ENCODE measurements at regions not wholly inside any gene's neighbourhood (a gene's known extent, or its start where the extent isn't known, plus 50 kb on each side); places are given as distances from the start of the nearest gene placed in this dataset.
"Not testable (repeated sequence)": the region's sequence is repeated elsewhere in the genome, so short reads cannot be mapped to it uniquely, and the experiment has no call there.

GRCh38 chr4:155064934-155065333 lies 143.5 kb upstream of the NPY2R start:
- TF ChIP-seq CTCF (conservative IDR thresholded peaks at IDR 0.05 in 1 of 2, IDR thresholded peaks at IDR 0.05 in 1 of 2; ENCODE audit: extremely low read depth in 1 of 2, insufficient read depth in 1 of 2, low read depth in 1 of 2, low read length in 2 of 2); EZH2 (IDR thresholded peaks at IDR 0.05; ENCODE audit: borderline replicate concordance, low read length): not testable (repeated sequence)
